NCI-H187 treated with DMSO at 0.1 percent for 48 hours (cell line): ENCODE measurements at regions not wholly inside any gene's neighbourhood (a gene's known extent, or its start where the extent isn't known, plus 50 kb on each side); places are given as distances from the start of the nearest gene placed in this dataset.
"Not testable (repeated sequence)": the region's sequence is repeated elsewhere in the genome, so short reads cannot be mapped to it uniquely, and the experiment has no call there.

Experiments
- DNase-seq: peaks from one replicate; lab custom pipeline; 2025; lab: John Stamatoyannopoulos, UW

DNA sequence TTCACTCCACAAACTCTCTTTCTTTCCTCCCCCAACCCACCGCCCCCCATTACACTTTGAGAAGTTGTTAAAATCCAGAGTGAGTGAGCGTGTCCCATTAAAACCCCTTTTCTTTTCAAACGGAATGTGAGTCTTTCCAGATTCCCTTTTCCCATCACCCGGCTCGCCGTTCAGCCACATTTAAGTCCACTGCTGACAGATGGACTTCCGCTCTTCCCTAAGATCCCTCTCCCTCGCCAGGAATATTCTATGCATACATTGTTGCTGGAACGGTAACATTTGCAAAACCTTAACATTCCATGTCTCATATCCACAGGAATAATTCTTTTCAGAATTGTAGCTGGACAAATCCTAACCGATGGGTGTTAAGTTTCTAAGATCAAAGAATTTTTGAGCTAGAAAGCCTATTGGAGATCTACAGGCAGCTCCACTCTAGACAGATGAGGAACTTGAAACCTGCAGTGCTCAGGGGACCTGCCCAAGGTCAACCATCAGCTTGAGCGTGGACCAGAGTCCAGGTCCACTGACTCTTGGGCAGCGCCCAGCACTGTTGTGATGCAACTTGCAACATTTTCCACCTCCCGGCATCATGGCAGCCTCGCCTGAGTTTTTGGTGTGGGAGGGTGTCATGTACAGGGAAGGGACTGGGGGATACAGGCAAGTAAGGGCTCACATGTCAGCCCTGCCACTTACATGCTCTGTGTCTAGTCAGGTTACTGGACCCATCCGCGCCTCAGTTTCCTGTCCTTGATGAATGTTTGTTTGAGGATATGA is 500.1 kb downstream of the CCDC171 start:
- DNase-seq, result no peak

DNA sequence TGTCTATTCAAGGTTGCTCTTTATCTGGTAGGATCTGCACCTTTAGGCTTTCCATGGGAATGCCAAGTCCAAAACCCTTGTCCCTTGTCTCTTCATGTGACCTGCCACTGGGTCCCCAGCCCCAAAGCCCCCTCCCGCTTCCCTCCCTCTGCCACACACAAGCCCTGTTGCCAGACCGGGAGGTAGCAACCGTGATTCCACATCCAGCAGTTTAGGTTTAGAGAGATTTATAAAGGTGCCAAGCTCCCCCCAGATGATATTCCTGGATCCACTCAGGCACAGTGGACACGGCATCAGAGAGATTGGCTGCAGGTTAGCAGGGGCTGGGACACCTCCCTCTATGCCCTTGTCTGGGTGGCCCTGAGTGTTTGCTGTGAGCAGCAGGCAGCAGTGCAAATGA is 504.7 kb downstream of the CCDC171 start:
- no peak for DNase-seq

DNA sequence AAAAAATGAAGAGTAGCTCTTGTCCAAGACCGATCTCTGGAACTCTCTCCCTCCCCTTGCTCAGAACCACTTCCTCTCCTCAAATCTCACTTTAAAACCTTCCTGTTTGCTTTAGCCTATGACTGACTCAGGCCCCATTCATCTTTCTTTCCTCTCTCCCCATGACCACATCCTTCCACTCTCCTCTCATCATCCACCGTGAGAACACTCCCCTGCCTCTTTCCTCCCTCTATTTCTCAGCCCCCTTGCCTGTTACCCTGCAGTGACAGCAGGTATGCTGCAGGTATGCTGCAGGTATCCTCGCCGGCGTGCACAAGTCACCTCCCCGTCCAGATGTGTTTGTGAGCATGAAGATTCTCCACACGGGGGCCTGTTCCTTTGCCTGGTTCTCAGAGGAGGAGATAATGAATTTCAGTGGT is 505.3 kb downstream of the CCDC171 start:
- no peak for DNase-seq

DNA sequence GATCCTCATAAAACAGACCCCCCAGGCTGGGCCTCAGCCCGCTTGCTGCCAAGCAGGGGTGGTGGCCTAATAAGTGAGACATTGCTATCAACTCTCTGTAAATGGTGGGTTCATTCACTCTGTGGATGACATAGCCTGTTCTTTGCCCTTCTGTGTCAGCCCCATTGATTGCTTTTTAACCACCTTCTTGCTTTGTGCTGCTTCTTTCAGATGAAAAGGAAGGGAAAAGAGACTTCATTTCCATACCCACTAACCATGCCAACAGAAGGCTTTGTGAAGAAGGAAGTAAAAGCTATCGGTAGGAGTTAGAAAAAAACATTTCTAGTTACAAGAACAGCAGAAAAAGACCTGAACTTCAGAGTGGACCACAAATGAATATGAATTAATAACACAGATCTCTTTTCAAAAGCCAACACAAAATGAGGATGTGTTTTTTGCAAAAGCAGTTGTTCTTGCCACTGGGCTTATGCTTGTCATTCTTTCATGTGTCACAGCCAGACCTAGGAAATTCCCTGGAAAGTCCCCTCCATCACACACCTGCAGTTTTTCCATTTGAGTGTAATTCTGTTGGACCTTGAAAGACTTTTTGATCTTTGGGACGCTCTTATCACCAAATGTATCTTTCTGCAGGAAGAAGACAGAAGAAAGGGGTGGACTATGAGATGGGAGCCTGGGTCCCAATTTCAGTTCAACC is 507.7 kb downstream of the CCDC171 start:
- no peak for DNase-seq

DNA sequence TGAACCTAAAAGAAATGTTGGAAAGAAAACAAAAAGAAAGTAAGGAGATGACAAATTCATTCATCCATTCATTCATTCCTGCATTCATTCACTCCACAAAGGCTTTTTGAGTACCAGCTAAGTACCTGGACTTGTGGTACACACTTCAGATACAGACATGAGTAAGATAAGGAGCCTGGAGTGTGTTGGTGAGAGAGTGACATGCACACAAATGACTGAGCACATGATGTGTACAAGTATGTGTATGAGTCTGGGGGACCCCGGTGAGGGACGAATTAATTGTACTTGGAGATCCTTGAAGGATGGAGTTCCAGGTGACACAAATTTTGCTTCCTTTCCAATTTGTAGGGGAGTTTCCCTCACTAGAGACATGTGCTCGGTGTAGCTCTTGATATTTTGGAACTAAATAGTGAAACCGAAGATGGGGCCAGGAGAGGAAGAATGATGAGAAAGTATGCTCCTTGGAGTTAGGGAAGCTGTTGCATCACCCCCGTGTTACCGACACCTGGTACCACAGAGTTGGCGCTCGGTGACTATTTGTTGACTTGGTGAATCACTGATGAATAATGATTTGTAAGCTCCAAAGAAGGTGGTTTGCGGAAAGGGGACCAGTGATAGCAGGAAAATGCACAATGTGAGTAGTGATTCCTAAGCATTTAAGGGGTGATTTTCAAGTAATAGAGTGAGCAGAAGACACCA is 509.8 kb downstream of the CCDC171 start:
- no peak for DNase-seq

DNA sequence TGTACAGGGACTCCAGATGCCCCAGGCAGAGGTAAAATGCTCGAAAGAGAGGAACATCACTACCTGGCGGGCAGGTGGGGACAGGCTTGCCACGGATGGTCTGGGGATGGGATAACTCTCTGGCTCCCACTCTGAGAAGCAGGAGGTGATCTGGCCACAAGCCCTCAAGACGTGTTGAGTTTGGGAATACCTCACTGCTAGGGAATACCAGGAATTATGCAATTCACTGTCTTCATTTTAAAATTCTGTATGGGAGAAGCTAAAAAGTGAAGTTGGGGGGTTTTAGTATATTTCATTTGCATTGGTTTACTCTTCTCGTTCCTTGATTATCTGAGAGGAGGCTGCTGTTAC is 510.4 kb downstream of the CCDC171 start:
- no peak for DNase-seq

DNA sequence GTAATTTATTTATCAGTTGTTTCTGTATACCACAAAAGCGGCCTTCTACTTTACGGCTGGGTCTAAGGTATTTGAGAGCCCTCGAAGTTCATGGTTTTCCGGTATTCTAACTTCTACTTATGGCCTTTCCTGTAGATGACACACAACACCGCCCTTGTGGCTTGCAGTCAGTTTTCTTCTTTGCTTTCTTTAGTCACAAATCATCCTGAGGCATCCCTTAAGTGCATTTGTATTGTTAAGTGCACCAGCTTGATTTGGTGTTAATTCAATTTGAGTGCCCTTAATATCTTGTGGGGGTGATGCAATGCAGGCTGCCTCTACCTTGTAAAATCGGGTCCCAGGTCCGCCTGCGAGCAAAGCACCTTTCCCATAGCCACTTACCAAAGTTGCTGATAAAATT is 511.9 kb downstream of the CCDC171 start:
- DNase-seq, result no peak

DNA sequence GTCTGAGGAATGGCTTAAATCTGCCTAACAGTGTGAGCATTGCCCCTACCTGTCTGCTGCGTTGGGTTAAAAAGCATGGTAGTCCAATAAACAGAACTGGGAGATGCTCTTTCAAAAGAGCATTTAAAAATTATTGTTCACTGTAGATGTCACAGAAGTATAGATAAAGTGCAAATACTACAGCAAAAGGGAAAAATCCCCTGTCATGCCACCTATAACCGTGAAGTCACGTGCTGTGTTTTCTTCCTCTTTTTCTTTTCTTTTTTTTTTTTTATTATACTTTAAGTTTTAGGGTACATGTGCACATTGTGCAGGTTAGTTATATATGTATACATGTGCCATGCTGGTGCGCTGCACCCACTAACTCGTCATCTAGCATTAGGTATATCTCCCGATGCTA is 513.4 kb downstream of the CCDC171 start:
- DNase-seq, result not testable (repeated sequence)

DNA sequence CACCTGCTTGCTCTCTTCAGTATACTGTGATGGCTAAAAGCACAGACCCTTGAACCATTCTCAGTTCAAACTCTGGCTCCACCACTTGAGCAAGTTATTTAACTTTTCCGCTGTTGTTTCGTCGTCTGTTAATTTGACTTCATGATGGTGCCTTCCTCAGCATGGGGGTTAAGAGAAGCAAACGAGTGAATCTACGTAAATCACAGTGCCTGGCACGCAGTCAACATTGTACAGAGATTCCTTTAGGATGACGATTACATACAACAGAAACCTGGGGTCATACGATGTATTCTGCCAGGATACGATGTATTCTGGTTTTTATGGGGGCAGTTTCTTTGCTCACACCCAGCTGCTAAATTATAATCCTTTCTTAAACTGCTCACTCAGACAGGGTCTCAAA is 515.6 kb downstream of the CCDC171 start:
- DNase-seq, result no peak

DNA sequence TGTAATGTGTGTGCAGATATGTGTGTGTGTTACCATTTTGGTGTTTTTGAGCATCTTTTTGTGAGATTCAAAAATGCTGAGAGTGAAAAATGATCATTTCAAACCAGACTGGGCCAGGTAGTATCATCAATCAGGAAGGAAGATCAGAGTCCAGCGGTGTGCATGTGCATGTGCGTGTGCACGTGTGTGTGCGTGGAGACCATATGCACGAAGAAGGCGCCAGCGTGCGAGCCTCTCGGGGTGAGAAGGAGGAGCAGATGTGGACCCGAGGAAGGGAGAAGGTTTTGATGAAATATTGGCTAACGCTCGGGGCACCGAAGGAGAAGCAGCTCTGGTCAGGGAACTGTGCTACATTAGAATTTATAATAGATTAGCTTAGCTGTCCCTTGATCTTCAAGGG is 516.4 kb downstream of the CCDC171 start:
- no peak for DNase-seq

DNA sequence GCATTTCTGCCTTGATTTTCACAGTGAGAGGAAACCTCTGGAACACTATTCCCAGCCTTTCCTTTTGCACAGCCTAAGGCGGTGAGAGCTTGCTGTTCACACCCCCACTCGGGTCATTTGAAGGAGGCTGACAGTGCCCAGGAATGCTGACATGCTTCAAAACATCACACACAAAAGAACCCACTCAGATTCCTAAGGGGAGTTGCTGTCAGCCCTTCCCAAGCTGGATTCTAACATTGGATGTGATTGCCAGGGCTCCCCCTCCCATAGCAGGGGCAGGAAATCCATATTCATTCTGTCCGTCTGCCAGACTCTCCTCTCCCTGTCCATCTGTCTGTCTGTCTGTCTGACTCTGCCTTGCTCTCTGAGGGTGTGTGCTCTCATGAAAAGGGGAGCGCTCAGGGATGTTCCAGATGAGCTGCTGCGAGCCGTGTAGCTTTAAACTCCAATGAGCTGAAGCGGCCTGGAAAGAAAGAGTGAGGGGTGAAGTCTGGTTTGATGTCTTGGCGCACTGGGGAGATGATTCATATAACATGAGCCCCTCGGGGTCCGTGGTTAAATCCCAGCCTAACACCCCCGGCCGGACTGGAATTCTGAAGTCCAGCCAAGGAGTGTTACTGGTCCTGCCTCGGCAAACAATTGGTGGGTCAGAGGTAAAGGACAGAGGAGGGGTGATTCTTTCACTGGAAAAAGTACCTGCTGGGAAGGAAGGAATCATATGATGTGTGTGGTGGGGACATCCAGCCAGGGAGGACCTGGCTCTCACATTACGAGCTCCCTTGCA is 517.0 kb downstream of the CCDC171 start:
- DNase-seq, result no peak

DNA sequence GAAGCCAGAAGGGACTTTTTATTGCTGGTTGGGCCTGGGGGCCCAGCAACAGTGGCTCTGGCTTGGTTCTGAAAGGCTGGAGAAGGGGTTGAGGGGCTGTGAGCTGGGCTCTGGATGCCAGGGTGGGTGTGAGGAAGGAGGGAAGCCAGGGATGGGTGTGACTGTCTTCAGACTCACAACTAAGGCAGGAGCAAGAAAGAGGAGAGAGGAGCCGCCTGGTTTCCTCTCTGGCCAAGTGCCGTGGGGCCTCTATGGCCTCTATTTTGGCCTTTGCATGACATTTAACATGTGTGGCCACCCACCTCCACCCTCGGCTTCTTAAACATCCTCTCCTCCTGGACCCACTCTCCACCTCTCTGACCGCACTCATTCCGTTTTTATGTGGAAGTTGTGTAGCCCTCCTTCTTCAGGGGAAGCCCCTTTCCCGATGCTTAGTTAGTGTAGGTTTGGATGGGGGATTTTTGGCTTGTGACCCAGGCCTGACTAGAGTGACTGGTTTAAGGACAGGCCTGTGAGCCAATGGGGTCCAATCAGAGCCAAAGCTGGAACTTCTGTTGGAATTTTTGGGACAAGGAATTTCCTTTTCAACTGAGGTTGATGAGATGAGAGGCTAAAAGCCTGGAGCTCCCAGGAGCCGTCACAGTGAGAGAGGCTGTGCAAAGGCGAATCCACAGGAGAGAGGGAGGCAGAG is 517.8 kb downstream of the CCDC171 start:
- DNase-seq, result no peak

DNA sequence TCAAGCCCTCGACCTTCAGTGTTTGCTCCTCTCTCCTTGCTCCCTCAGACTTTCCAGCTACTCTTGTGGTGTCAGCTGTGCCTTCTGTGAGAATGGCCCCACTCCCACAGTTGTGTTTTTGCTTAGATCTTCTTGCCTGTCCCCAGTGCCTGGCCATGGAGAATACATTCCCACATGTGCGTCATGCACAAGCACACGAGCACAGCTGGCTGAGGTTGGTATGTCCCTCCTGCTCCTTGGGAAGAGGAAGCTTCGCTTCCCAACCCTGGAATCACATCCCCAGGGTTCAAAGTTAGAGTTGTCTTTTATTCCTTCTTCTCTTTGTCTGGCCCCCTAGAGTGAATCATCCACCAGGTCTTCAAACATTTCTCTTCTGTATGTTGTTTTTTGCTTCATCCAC is 518.6 kb downstream of the CCDC171 start:
- no peak for DNase-seq

DNA sequence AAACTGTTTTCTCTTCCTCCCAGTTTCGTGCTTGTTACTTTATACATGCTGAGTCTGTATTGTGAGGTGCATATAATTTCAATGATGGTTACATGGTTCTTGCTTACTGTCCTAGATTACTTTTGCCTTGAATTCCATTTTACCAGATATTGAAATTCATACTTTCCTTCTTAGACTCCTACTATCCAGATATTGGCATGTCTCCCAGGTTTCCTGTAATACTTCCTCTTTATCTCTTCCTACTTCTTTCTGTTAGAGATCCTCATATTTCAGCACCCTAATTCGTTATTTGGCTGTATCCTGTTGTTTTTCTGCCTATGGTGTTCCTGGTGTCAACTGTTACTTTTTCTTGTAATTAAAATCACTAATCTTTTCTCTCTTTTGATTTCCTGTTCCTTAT is 522.1 kb downstream of the CCDC171 start:
- DNase-seq, result no peak

DNA sequence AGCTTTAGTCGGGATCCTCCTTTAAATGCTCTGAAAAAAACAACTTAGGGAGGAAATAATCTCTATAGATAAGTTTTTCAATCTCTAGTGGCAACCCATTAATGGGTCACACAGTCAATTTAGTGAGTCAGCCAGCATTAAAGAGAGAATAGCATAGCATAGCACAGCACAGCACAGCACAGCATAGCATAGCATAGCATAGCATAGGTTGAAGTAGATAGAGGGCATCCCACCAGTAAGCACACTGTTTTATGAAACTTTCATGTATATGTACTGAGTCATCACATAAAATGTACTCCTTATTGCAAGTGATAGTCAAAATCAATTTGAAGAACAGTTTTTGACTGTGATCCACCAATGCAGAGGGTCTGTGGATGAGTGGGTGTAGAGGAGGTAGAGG is 522.9 kb downstream of the CCDC171 start:
- DNase-seq, result no peak

DNA sequence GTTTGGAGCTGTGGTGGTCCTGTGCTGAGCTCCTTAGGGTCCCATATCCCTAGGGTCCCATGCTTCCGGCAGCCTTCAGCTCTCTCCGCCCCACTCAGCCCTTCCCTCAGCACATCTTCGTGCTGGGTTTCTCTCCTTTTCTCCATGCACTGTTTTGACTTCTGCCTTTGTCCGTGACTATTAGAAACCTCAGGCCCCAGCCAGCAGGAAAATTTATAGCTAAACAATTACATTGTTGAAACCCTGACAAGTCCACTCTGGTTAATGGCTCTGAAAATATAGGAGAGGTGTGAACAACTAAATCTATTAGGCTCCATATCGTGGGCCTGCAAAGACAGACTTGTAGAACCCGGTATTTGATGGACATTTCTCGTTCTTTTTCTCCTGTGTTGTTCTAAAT is 523.7 kb downstream of the CCDC171 start:
- no peak for DNase-seq

DNA sequence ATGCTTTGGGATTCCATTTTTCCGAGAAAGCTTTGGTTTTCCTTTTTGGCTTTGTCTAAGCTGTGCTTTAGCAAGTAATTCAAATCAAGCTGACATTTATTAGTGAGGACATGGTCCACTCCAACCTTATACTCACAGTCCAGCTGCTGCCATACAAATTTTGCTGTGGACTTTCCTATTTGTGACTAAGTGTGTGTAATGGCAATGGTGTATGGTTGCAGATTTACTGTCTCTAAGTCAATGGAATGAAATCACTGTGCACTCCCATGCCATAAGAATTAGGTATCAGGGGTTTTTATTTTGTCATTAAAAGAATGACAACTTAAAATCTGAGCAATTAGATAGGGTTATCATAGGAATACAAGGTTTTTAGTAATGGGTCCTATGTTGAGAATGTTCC is 530.0 kb downstream of the CCDC171 start:
- no peak for DNase-seq

DNA sequence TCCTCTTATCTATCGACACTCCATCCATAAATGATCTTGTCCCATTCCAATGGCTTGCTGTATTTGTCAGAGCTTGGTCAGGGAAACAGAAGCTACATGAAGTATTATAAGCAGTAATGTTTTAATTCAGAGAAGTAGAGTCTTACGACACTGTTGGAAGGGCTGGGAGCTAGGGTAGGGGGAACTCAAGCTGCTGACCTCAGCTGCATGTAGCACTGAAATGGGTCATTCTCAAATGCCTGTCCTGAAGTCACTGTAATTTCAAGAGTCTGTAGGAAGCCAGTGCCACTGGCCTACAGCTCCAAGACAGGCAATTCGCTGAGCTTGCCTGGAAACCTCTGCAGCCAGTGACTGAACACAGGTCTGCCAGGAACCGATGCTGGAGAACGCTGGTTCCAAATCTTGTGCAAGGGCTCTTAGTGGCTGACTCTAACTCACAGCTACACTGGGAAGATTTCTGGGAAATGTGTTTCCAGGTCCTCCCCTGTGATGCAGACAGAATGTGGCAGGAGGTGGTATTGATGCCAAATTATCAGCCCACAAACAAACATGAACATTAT is 532.4 kb downstream of the CCDC171 start:
- no peak for DNase-seq

DNA sequence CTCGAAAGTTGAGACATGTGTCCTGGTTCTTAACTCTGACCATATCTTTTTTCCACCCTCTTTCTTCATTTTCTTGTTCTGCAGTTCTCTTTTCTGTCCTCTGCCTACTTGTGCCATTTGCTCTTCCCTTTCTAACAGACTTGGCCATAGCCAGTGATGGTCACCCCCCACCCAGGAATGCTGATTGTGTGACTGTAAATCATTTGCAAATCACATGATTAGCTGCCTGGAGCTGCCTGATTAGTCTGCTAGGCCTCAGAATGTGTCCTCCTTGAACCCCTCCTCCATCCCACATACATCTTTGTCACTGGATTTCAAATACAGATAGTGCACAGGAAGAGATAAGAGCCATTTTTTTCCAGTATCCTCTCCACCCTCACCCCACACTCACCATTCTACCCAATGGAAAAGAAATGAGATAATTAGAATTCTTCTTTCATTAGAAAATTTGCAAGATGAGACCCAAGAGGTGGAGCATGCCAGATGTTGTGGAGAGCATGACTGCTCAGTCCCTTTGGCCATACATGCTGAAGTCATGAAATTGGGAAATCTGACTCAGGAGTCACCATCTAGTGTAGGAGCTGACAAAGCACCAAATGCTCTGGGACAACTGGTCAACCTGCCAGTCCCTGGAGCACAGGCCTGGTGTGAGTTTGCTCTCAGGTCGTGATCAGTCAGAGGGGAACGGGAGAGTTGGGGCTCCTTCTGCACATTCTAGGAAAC is 538.2 kb downstream of the CCDC171 start:
- DNase-seq, result no peak

DNA sequence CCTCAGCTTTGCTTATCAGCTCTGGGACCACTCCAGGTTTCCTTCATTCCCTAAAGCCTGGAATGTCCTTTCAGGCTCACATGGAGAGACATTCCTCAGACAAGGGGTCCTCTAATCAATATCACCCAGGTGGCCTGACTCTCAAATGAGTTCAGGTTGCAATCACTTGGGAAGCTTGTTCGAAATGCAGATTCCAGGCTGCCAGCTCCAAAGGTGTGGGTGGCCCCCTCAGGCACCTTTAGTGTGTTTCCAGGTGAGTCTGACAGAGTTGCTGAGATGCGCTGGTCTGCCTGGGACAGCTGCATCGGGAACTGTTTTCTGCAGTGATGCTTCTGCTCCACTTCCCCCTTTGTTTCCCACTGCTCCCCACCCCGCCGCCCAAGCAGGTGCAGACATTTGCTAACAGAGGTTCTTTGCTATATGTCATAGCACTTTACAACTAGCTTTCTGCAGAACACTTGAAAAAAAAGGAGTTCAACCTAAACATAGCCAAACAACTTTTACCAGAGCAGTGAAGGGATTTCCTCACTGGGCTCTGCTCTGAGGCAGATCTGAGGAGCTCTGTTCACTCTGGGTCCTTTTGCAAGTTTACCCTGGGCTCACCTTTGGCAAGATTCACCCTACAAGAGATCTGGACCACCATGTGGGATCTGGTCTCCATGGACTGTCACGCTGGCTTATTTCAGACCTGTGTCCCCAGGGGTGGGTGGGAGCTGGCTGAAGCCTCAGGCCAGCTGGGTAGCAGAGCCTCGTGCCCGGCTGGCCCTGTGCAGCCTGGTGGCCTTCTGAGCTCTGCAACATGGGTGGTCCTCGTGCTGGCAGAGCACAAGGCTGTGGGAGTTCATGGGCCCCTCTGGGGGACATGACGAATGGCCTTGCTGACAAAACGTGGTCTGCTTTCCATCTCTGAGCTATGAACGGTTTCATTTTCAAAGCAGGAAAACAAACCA is 539.6 kb downstream of the CCDC171 start:
- DNase-seq, result no peak
